ENCODE measurements at regions not wholly inside any gene's neighbourhood (a gene's known extent, or its start where the extent isn't known, plus 50 kb on each side); places are given as distances from the start of the nearest gene placed in this dataset.

DNA sequence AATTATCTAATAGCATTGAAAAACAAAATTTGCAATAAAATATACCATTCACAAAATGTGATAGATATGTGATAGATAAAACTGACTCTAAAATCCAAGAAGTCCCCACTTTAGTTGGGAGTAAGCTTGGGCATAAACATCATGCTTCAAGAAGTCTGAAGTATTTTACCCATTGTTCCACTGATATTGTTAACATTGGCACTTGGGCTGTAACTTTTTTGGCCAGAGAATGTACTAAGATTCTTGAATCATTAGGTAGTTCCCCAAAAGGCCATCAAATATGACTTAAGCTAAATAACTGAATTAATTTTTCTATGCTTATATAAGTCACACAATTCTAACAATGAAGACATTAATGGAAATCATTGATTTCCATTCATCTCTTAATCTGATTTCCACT lies 413.6 kb downstream of the CDH2 start:
- ATAC-seq = no peak
- H3K4me3 ChIP-seq = no peak overlapping the region
- TF ChIP-seq CTCF (IDR thresholded peaks at IDR 0.05) (no peak), POLR2A (IDR thresholded peaks at IDR 0.05) (no peak)
- no peak for DNase-seq
- intact Hi-C loops (cut with DNase I) = loop anchor here in 1 of 10 donors (10.0 kb wide), 1 partner anchor 421 kb away; no protein-coding TSS in a partner anchor
- H3K9me3 ChIP-seq = no peaks in the 10 kb centered on the region
- H3K27me3 ChIP-seq = no peaks in the 10 kb centered on the region
- no peaks in the 10 kb centered on the region for H3K36me3 ChIP-seq
- H3K27ac ChIP-seq = no peak overlapping the region
- no peaks in the 10 kb centered on the region for H3K4me1 ChIP-seq

- intact Hi-C loops (cut with DNase I) = loop anchor here in 1 of 10 donors (10.0 kb wide), 1 partner anchor 423 kb away; no protein-coding TSS in a partner anchor
- no peak for ATAC-seq
These were observed 414.9 kb downstream of the CDH2 start for GRCh38 chr18:27762054-27762453.

GRCh38 chr18:27752944-27753343 lies 424.0 kb downstream of the CDH2 start:
- TF ChIP-seq POLR2A (IDR thresholded peaks at IDR 0.05) (no peak), CTCF (IDR thresholded peaks at IDR 0.05) (no peak)
- ATAC-seq (no peak), DNase-seq (no peak)
- 63 to 74% (median 70%) methylated on average over 4 of the region's 4 CpGs for WGBS, 4 donors
- no peaks in the 10 kb centered on the region for H3K36me3 ChIP-seq
- intact Hi-C loops (cut with DNase I) = loop anchor here in 5 of 10 donors (5.0 to 10.0 kb wide), 3 partner anchors 66 to 146 kb away; no protein-coding TSS in a partner anchor
- H3K9me3 ChIP-seq = no peaks in the 10 kb centered on the region
- no peaks in the 10 kb centered on the region for H3K4me1 ChIP-seq
- no peak overlapping the region for H3K27ac ChIP-seq
- H3K4me3 ChIP-seq = no peak overlapping the region
- no peaks in the 10 kb centered on the region for H3K27me3 ChIP-seq

More at GRCh38 chr18:27762054-27762453, 414.9 kb downstream of the CDH2 start:
- TF ChIP-seq POLR2A (IDR thresholded peaks at IDR 0.05) (no peak), CTCF (IDR thresholded peaks at IDR 0.05) (no peak)
- no peaks in the 10 kb centered on the region for H3K4me1 ChIP-seq
- no peak for DNase-seq
- WGBS, 4 donors = 37 to 55% (median 46%) methylated on average over 4 of the region's 4 CpGs
- H3K36me3 ChIP-seq = no peaks in the 10 kb centered on the region
- H3K4me3 ChIP-seq = no peak overlapping the region
- no peaks in the 10 kb centered on the region for H3K9me3 ChIP-seq
- H3K27me3 ChIP-seq = no peaks in the 10 kb centered on the region
- no peak overlapping the region for H3K27ac ChIP-seq

DNA sequence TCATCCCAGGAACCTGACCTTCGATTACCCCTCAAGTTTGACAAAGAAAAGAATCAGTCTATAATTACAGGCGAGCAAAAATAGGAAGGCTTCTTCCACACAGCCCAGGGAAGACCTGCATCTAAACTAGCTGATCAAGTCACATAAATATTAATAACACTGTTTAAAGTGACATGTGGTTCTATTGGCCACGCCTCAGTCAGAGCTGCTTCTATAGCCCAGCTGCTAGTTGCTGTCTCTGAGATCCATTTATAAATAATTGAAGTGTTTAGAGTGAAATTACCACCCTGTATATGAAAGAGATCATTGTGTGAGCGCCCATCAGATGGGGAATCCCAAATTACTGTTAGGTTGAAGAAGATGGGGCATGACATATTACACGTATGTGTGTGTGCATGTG lies 426.0 kb downstream of the CDH2 start:
- H3K4me3 ChIP-seq = no peak overlapping the region
- H3K36me3 ChIP-seq = no peaks in the 10 kb centered on the region
- H3K27ac ChIP-seq = no peak overlapping the region
- intact Hi-C loops (cut with DNase I) = loop anchor here in 9 of 10 donors (1.0 to 10.0 kb wide), 5 partner anchors 64 to 146 kb away; no protein-coding TSS in a partner anchor
- H3K9me3 ChIP-seq = no peaks in the 10 kb centered on the region
- ATAC-seq (no peak), DNase-seq (no peak)
- TF ChIP-seq POLR2A (IDR thresholded peaks at IDR 0.05) = no peak
- no peak for TF ChIP-seq CTCF (IDR thresholded peaks at IDR 0.05)
- no peaks in the 10 kb centered on the region for H3K27me3 ChIP-seq
- no peaks in the 10 kb centered on the region for H3K4me1 ChIP-seq
- WGBS, 4 donors = 71 to 84% (median 81%) methylated on average over 5 of the region's 5 CpGs
